ENCODE measurements at regions not wholly inside any gene's neighbourhood (a gene's known extent, or its start where the extent isn't known, plus 50 kb on each side); places are given as distances from the start of the nearest gene placed in this dataset.
"Not testable (repeated sequence)": the region's sequence is repeated elsewhere in the genome, so short reads cannot be mapped to it uniquely, and the experiment has no call there.

- DNase-seq: no peak
Measured at GRCh38 chr5:6548756-6549285, 84.0 kb downstream of the NSUN2 start.

GRCh38 chr5:6547926-6548519 lies 84.8 kb downstream of the NSUN2 start:
- not testable (repeated sequence) for DNase-seq

- DNase-seq: no peak
Measured at GRCh38 chr5:6547498-6547897, 85.3 kb downstream of the NSUN2 start.

- DNase-seq: peak; percentile 89
Measured at GRCh38 chr5:6545770-6546690, 86.8 kb downstream of the NSUN2 start.

- DNase-seq: no peak
Measured at GRCh38 chr5:6545036-6545693, 87.7 kb downstream of the NSUN2 start.

GRCh38 chr5:6544561-6544935 lies 88.3 kb downstream of the NSUN2 start:
- no peak for DNase-seq
